ENCODE measurements at regions not wholly inside any gene's neighbourhood (a gene's known extent, or its start where the extent isn't known, plus 50 kb on each side); places are given as distances from the start of the nearest gene placed in this dataset.
"Not testable (repeated sequence)": the region's sequence is repeated elsewhere in the genome, so short reads cannot be mapped to it uniquely, and the experiment has no call there.

- no peaks in the 10 kb centered on the region for H3K27me3 ChIP-seq (ENCODE audit: control insufficient read depth, insufficient read depth, low read length)
- no peaks in the 10 kb centered on the region for H3K4me1 ChIP-seq (ENCODE audit: control insufficient read depth, insufficient read depth, low read length)
- no peaks in the 10 kb centered on the region for H3K36me3 ChIP-seq (ENCODE audit: control insufficient read depth, insufficient read depth, low read length)
- no peak overlapping the region for H3K4me3 ChIP-seq (ENCODE audit: low read length)
- H3K9ac ChIP-seq (ENCODE audit: low read length), result no peak overlapping the region
- no peak overlapping the region for H3K27ac ChIP-seq (ENCODE audit: low read depth, low read length)
Observed at GRCh38 chr4:123526511-123526910, 129.9 kb downstream of the SPRY1 start.

GRCh38 chr4:123528501-123529277 is 132.1 kb downstream of the SPRY1 start:
- no peak overlapping the region for H3K4me3 ChIP-seq (ENCODE audit: low read length)
- no peak overlapping the region for H3K27ac ChIP-seq (ENCODE audit: low read depth, low read length)
- H3K4me1 ChIP-seq (ENCODE audit: control insufficient read depth, insufficient read depth, low read length), result no peaks in the 10 kb centered on the region
- no peaks in the 10 kb centered on the region for H3K36me3 ChIP-seq (ENCODE audit: control insufficient read depth, insufficient read depth, low read length)
- no peak overlapping the region for H3K9ac ChIP-seq (ENCODE audit: low read length)
- H3K27me3 ChIP-seq (ENCODE audit: control insufficient read depth, insufficient read depth, low read length), result no peaks in the 10 kb centered on the region

GRCh38 chr4:123529278-123529568 is 132.6 kb downstream of the SPRY1 start:
- Histone ChIP-seq H3K9ac (ENCODE audit: low read length) (no peak overlapping the region), H3K4me1 (ENCODE audit: control insufficient read depth, insufficient read depth, low read length) (no peaks in the 10 kb centered on the region), H3K4me3 (ENCODE audit: low read length) (no peak overlapping the region), H3K27me3 (ENCODE audit: control insufficient read depth, insufficient read depth, low read length) (no peaks in the 10 kb centered on the region), H3K27ac (ENCODE audit: low read depth, low read length) (no peak overlapping the region), H3K36me3 (ENCODE audit: control insufficient read depth, insufficient read depth, low read length) (no peaks in the 10 kb centered on the region)

GRCh38 chr4:123530357-123530756 is 133.8 kb downstream of the SPRY1 start:
- H3K27me3 ChIP-seq (ENCODE audit: control insufficient read depth, insufficient read depth, low read length), result no peaks in the 10 kb centered on the region
- no peak overlapping the region for H3K4me3 ChIP-seq (ENCODE audit: low read length)
- H3K9ac ChIP-seq (ENCODE audit: low read length), result no peak overlapping the region
- no peak overlapping the region for H3K27ac ChIP-seq (ENCODE audit: low read depth, low read length)
- H3K4me1 ChIP-seq (ENCODE audit: control insufficient read depth, insufficient read depth, low read length), result no peaks in the 10 kb centered on the region
- H3K36me3 ChIP-seq (ENCODE audit: control insufficient read depth, insufficient read depth, low read length), result no peaks in the 10 kb centered on the region

- Histone ChIP-seq H3K4me1 (ENCODE audit: control insufficient read depth, insufficient read depth, low read length) (no peaks in the 10 kb centered on the region), H3K27me3 (ENCODE audit: control insufficient read depth, insufficient read depth, low read length) (no peaks in the 10 kb centered on the region), H3K27ac (ENCODE audit: low read depth, low read length) (no peak overlapping the region), H3K4me3 (ENCODE audit: low read length) (no peak overlapping the region), H3K9ac (ENCODE audit: low read length) (no peak overlapping the region), H3K36me3 (ENCODE audit: control insufficient read depth, insufficient read depth, low read length) (no peaks in the 10 kb centered on the region)
Observed at GRCh38 chr4:123535037-123535748, 138.6 kb downstream of the SPRY1 start.

- Histone ChIP-seq H3K9ac (ENCODE audit: low read length) (no peak overlapping the region), H3K27ac (ENCODE audit: low read depth, low read length) (no peak overlapping the region), H3K36me3 (ENCODE audit: control insufficient read depth, insufficient read depth, low read length) (no peaks in the 10 kb centered on the region), H3K4me3 (ENCODE audit: low read length) (no peak overlapping the region), H3K4me1 (ENCODE audit: control insufficient read depth, insufficient read depth, low read length) (no peaks in the 10 kb centered on the region), H3K27me3 (ENCODE audit: control insufficient read depth, insufficient read depth, low read length) (no peaks in the 10 kb centered on the region)
Observed at GRCh38 chr4:123536225-123536624, 139.6 kb downstream of the SPRY1 start.

GRCh38 chr4:123537906-123538402 is 141.4 kb downstream of the SPRY1 start:
- not testable (repeated sequence) for H3K36me3 ChIP-seq (ENCODE audit: control insufficient read depth, insufficient read depth, low read length); H3K27me3 ChIP-seq (ENCODE audit: control insufficient read depth, insufficient read depth, low read length); H3K9ac ChIP-seq (ENCODE audit: low read length); H3K4me1 ChIP-seq (ENCODE audit: control insufficient read depth, insufficient read depth, low read length); H3K4me3 ChIP-seq (ENCODE audit: low read length); H3K27ac ChIP-seq (ENCODE audit: low read depth, low read length)

GRCh38 chr4:123545667-123546572 is 149.3 kb downstream of the SPRY1 start:
- Histone ChIP-seq H3K9ac (ENCODE audit: low read length) (no peak overlapping the region), H3K4me1 (ENCODE audit: control insufficient read depth, insufficient read depth, low read length) (no peaks in the 10 kb centered on the region), H3K4me3 (ENCODE audit: low read length) (peak overlapping the region; percentile 29), H3K27ac (ENCODE audit: low read depth, low read length) (no peak overlapping the region), H3K27me3 (ENCODE audit: control insufficient read depth, insufficient read depth, low read length) (no peaks in the 10 kb centered on the region), H3K36me3 (ENCODE audit: control insufficient read depth, insufficient read depth, low read length) (no peaks in the 10 kb centered on the region)

GRCh38 chr4:123546573-123547060 is 150.0 kb downstream of the SPRY1 start:
- no peak overlapping the region for H3K27ac ChIP-seq (ENCODE audit: low read depth, low read length)
- no peaks in the 10 kb centered on the region for H3K27me3 ChIP-seq (ENCODE audit: control insufficient read depth, insufficient read depth, low read length)
- no peak overlapping the region for H3K4me3 ChIP-seq (ENCODE audit: low read length)
- no peaks in the 10 kb centered on the region for H3K36me3 ChIP-seq (ENCODE audit: control insufficient read depth, insufficient read depth, low read length)
- no peaks in the 10 kb centered on the region for H3K4me1 ChIP-seq (ENCODE audit: control insufficient read depth, insufficient read depth, low read length)
- H3K9ac ChIP-seq (ENCODE audit: low read length), result no peak overlapping the region

- Histone ChIP-seq H3K27ac (ENCODE audit: low read depth, low read length) (no peak overlapping the region), H3K27me3 (ENCODE audit: control insufficient read depth, insufficient read depth, low read length) (no peaks in the 10 kb centered on the region), H3K36me3 (ENCODE audit: control insufficient read depth, insufficient read depth, low read length) (no peaks in the 10 kb centered on the region), H3K4me1 (ENCODE audit: control insufficient read depth, insufficient read depth, low read length) (no peaks in the 10 kb centered on the region), H3K9ac (ENCODE audit: low read length) (no peak overlapping the region), H3K4me3 (ENCODE audit: low read length) (no peak overlapping the region)
Observed at GRCh38 chr4:123547216-123548165, 150.9 kb downstream of the SPRY1 start.

- Histone ChIP-seq H3K36me3 (ENCODE audit: control insufficient read depth, insufficient read depth, low read length) (no peaks in the 10 kb centered on the region), H3K27me3 (ENCODE audit: control insufficient read depth, insufficient read depth, low read length) (no peaks in the 10 kb centered on the region), H3K27ac (ENCODE audit: low read depth, low read length) (no peak overlapping the region), H3K9ac (ENCODE audit: low read length) (no peak overlapping the region), H3K4me3 (ENCODE audit: low read length) (no peak overlapping the region), H3K4me1 (ENCODE audit: control insufficient read depth, insufficient read depth, low read length) (peaks cover 15% of the 10 kb centered on the region)
Observed at GRCh38 chr4:123553279-123553678, 156.7 kb downstream of the SPRY1 start.
